ENCODE measurements at regions not wholly inside any gene's neighbourhood (a gene's known extent, or its start where the extent isn't known, plus 50 kb on each side); places are given as distances from the start of the nearest gene placed in this dataset.

DNA sequence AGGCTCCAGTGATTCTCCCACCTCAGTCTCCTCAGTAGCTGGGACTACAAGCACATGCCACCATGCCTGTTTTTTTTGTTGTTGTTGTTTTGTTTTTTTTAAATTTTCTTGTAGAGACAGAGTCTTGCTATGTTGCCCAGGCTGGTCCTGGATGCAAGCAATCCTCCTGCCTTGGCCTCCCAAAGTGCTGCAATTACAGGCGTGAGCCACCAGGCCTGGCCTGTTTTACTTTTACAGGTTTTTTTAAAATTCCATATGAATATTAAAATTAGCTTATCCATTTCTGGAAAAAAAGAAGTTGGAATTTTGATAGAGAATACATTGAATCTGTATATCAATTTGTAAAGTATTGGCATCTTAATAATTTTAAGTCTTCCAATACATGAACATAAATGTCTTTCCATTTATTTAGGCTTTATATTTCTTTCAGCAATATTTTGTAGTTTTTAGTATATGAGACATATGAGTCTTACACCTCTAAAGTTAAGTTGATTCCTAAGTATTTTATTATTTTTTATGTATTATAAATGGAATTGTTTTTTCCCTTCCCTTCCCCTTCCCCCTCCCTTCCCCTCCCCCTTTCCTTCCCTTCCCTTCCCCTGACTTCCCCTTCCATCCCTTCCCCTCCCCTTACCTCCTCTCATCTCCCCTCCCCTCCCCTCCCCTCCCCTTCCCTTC lies 323.5 kb upstream of the SALL1 start:
- no peaks in the 10 kb centered on the region for H3K4me1 ChIP-seq (ENCODE audit: insufficient read depth)
- no peaks in the 10 kb centered on the region for H4K20me1 ChIP-seq (ENCODE audit: insufficient read depth, poor library complexity, severe bottlenecking)
- no peak overlapping the region for H2AFZ ChIP-seq
- no peaks in the 10 kb centered on the region for H3K27me3 ChIP-seq
- H3K27ac ChIP-seq, result no peak overlapping the region
- TF ChIP-seq, protein P1, sequence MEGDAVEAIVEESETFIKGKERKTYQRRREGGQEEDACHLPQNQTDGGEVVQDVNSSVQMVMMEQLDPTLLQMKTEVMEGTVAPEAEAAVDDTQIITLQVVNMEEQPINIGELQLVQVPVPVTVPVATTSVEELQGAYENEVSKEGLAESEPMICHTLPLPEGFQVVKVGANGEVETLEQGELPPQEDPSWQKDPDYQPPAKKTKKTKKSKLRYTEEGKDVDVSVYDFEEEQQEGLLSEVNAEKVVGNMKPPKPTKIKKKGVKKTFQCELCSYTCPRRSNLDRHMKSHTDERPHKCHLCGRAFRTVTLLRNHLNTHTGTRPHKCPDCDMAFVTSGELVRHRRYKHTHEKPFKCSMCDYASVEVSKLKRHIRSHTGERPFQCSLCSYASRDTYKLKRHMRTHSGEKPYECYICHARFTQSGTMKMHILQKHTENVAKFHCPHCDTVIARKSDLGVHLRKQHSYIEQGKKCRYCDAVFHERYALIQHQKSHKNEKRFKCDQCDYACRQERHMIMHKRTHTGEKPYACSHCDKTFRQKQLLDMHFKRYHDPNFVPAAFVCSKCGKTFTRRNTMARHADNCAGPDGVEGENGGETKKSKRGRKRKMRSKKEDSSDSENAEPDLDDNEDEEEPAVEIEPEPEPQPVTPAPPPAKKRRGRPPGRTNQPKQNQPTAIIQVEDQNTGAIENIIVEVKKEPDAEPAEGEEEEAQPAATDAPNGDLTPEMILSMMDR (IDR thresholded peaks at IDR 0.05; ENCODE audit: poor library complexity), result no peak
- TF ChIP-seq EZH2 (IDR thresholded peaks at IDR 0.05; ENCODE audit: borderline replicate concordance), result no peak
- no peak for TF ChIP-seq EZH2phosphoT487 (IDR thresholded peaks at IDR 0.05; ENCODE audit: low read depth, severe bottlenecking, unreplicated experiment)
- H3K4me2 ChIP-seq, result no peak overlapping the region
- H3K36me3 ChIP-seq (replicated peaks; ENCODE audit: insufficient read depth, low read depth), result no peaks in the 10 kb centered on the region
- WGBS (ENCODE audit: low lambda C conversion rate, missing lambda C conversion rate), result 95% methylated on average over 1 of the region's 1 CpG
- H3K4me3 ChIP-seq, result no peak overlapping the region
- no peaks in the 10 kb centered on the region for H3K79me2 ChIP-seq
- DNase-seq (ENCODE audit: low spot score), result no peak
- no peaks in the 10 kb centered on the region for H3K9me3 ChIP-seq (ENCODE audit: low read depth)
- H3K9me2 ChIP-seq (replicated peaks; ENCODE audit: insufficient read depth), result no peaks in the 10 kb centered on the region

DNA sequence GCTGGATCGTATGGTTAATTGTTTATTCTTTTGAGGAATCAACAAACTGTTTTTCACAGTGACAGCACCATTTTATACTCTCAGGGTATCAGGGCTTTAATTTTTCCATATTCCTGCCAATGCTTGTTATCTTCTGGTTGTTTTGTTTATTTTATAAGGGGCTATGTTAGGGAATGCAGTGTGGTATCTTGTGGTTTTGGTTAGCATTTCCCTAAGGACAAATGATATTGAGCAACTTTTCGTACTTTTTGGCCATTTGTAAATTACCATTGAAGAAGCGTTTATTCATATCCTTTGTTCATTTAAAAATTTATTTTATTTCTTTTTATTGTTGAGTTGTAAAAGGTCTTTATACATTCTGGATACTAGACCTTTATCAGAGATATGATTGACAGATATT lies 322.0 kb upstream of the SALL1 start:
- DNase-seq (ENCODE audit: low spot score), result no peak
- no peak overlapping the region for H3K27ac ChIP-seq
- H2AFZ ChIP-seq, result no peak overlapping the region
- no peaks in the 10 kb centered on the region for H3K9me2 ChIP-seq (replicated peaks; ENCODE audit: insufficient read depth)
- no peaks in the 10 kb centered on the region for H3K9me3 ChIP-seq (ENCODE audit: low read depth)
- no peaks in the 10 kb centered on the region for H3K27me3 ChIP-seq
- no peak for TF ChIP-seq EZH2phosphoT487 (IDR thresholded peaks at IDR 0.05; ENCODE audit: low read depth, severe bottlenecking, unreplicated experiment)
- TF ChIP-seq EZH2 (IDR thresholded peaks at IDR 0.05; ENCODE audit: borderline replicate concordance), result no peak
- TF ChIP-seq, protein P1 (IDR thresholded peaks at IDR 0.05; ENCODE audit: poor library complexity), result no peak
- no peaks in the 10 kb centered on the region for H4K20me1 ChIP-seq (ENCODE audit: insufficient read depth, poor library complexity, severe bottlenecking)
- no peaks in the 10 kb centered on the region for H3K36me3 ChIP-seq (replicated peaks; ENCODE audit: insufficient read depth, low read depth)
- 73% methylated on average over 3 of the region's 3 CpGs for WGBS (ENCODE audit: low lambda C conversion rate, missing lambda C conversion rate)
- no peaks in the 10 kb centered on the region for H3K79me2 ChIP-seq
- no peaks in the 10 kb centered on the region for H3K4me1 ChIP-seq (ENCODE audit: insufficient read depth)
- no peak overlapping the region for H3K4me2 ChIP-seq
- H3K4me3 ChIP-seq, result no peak overlapping the region

DNA sequence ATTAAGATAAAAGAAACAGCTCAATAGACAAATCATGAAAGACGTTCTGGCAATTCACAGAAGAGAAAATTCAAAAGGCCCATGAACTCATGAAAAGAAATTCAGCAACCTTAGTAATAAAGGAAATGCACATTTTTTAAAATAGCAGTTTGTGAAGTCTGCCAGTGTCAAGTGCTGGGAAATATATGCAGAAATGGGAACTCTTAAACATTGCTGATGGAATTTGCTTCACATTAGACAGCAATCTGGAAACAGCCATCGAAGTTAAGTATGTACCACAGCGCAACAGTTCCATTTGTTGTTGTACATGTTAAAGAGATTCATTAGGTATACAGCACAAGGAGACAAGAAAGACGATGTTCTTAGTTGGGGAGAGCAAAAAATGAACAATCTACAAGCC lies 319.4 kb upstream of the SALL1 start:
- H3K27me3 ChIP-seq, result no peaks in the 10 kb centered on the region
- TF ChIP-seq, protein P1 (IDR thresholded peaks at IDR 0.05; ENCODE audit: poor library complexity), result no peak
- TF ChIP-seq EZH2phosphoT487 (IDR thresholded peaks at IDR 0.05; ENCODE audit: low read depth, severe bottlenecking, unreplicated experiment) (no peak), EZH2 (IDR thresholded peaks at IDR 0.05; ENCODE audit: borderline replicate concordance) (no peak)
- H2AFZ ChIP-seq, result no peak overlapping the region
- no peak overlapping the region for H3K27ac ChIP-seq
- H3K36me3 ChIP-seq (replicated peaks; ENCODE audit: insufficient read depth, low read depth), result no peaks in the 10 kb centered on the region
- H4K20me1 ChIP-seq (ENCODE audit: insufficient read depth, poor library complexity, severe bottlenecking), result no peaks in the 10 kb centered on the region
- H3K9me2 ChIP-seq (replicated peaks; ENCODE audit: insufficient read depth), result no peaks in the 10 kb centered on the region
- no peaks in the 10 kb centered on the region for H3K4me1 ChIP-seq (ENCODE audit: insufficient read depth)
- no peak overlapping the region for H3K4me3 ChIP-seq
- no peak overlapping the region for H3K4me2 ChIP-seq
- H3K79me2 ChIP-seq, result no peaks in the 10 kb centered on the region
- WGBS (ENCODE audit: low lambda C conversion rate, missing lambda C conversion rate), result 98% methylated on average over 4 of the region's 4 CpGs
- DNase-seq (ENCODE audit: low spot score), result no peak
- no peaks in the 10 kb centered on the region for H3K9me3 ChIP-seq (ENCODE audit: low read depth)
